Bronchial epithelial cell (primary cell): ENCODE measurements at regions not wholly inside any gene's neighbourhood (a gene's known extent, or its start where the extent isn't known, plus 50 kb on each side); places are given as distances from the start of the nearest gene placed in this dataset.

Experiments
- DNase-seq: peaks from one replicate; pipeline ENCODE4 v3.0.0-alpha.2; 2010; ENCODE audit warnings: low read depth
- FAIRE-seq: peaks from 2 replicates; lab custom pipeline; 2011; peaks lifted over from hg19 to GRCh38; lab: Jason Lieb, UNC
- H3K27me3 ChIP-seq: 2 replicates; pipeline ENCODE4 v1.5.1; 2011; ENCODE audit warnings: low read length; ENCODE audit not compliant: control insufficient read depth, insufficient read depth
- H3K36me3 ChIP-seq: 2 replicates; pipeline ENCODE4 v1.5.1; 2011; ENCODE audit warnings: low read length; ENCODE audit not compliant: control insufficient read depth, insufficient read depth
- H3K4me3 ChIP-seq: 2 replicates; pipeline ENCODE4 v1.5.1; 2011; ENCODE audit warnings: mild to moderate bottlenecking, low read depth, low read length, control low read depth
- TF ChIP-seq, protein P1 (sequence below): IDR thresholded peaks from 2 replicates; pipeline ENCODE4 v1.5.1; 2011; ENCODE audit warnings: mild to moderate bottlenecking, moderate library complexity, low read length, control low read depth, inconsistent platforms; ENCODE audit not compliant: insufficient read depth, severe bottlenecking

DNA sequence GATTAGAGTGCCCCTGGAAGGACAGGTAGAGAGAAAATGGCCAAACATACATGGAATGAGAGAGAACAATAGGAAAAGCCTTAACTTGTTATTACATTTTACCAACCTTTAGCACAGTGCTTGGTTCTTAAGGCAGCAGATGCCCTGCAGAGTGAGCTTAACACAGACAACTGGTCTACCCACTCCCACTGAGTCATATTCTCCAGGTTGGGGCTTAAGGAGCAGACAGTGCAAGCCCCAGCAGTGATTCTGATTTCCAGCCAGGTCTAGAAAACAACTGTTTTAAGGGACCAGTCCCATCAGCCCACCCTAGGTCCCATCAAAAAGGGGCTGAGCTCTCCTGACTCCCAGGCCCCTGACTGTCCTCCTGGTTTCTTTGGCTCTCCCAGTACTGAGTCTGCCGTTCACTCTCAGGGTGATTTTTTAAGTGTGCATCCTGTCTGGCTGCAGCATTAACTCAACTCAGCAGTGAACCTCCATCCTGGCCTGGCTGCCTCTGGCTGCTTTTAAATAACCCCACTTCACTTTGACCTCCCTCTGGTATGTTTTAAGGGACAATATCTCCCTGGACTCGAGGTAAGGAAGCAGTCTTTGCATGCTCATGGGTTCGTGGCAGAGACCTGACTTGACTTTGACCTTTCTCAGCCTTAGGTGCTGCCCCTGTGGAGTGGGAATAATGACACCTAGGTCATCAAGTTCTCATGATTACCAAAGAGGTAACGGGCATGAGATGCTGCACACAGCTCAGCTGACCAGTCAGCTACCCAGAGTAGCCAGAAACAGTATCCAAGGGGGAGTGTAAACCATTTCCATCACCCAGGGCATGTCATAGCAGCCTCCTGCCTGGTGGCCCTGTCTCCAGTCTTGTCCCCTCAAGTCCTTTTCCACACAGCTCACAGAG, 210.7 kb upstream of the PWP1 start:
- no peaks in the 10 kb centered on the region for H3K27me3 ChIP-seq
- no peaks in the 10 kb centered on the region for H3K36me3 ChIP-seq
- H3K4me3 ChIP-seq, result no peak overlapping the region
- TF ChIP-seq, protein P1, sequence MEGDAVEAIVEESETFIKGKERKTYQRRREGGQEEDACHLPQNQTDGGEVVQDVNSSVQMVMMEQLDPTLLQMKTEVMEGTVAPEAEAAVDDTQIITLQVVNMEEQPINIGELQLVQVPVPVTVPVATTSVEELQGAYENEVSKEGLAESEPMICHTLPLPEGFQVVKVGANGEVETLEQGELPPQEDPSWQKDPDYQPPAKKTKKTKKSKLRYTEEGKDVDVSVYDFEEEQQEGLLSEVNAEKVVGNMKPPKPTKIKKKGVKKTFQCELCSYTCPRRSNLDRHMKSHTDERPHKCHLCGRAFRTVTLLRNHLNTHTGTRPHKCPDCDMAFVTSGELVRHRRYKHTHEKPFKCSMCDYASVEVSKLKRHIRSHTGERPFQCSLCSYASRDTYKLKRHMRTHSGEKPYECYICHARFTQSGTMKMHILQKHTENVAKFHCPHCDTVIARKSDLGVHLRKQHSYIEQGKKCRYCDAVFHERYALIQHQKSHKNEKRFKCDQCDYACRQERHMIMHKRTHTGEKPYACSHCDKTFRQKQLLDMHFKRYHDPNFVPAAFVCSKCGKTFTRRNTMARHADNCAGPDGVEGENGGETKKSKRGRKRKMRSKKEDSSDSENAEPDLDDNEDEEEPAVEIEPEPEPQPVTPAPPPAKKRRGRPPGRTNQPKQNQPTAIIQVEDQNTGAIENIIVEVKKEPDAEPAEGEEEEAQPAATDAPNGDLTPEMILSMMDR, result no peak
- peak; percentile 48 for DNase-seq
- FAIRE-seq, result no peak

DNA sequence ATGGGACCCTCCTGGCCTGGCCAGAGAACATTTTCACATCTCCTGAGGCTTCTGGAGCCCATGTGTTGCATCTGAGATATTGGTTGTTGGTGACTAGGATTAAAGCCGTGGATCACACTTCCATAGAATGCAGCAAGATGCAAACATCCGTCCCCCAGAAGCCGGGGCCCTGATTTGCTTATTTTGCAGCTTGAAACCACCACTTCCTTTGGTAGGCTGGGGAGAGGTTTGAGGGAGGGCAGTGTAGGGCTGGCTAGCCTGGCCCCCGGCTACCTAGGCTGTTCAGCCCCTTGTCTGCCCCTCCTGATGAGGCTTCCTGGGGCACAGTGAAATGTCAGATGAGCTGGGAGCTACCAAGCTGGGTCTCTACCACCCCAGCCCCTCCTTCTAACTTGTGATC, 209.7 kb upstream of the PWP1 start:
- TF ChIP-seq, protein P1, result no peak
- no peaks in the 10 kb centered on the region for H3K36me3 ChIP-seq
- H3K27me3 ChIP-seq, result no peaks in the 10 kb centered on the region
- no peak for DNase-seq
- no peak overlapping the region for H3K4me3 ChIP-seq
- FAIRE-seq, result no peak

DNA sequence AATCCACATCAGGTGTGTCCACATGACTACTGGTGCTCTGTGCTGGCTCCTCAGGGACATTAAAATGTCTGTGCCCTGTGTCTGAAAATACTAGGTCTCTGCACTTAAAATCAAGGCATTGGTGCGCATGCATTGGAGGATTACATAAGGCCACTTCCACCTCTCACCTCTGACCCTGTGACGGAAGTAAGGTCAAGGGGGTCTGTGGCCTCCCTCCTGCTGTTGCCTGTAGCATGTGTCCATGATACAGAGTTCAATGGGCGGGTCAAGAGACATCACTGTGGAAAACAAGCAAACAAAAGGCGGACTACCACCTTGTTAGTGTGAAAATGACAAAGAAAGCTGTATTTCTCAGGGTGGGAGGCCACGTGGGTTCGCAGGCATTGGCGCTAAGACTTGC, 208.6 kb upstream of the PWP1 start:
- Histone ChIP-seq H3K27me3 (no peaks in the 10 kb centered on the region), H3K36me3 (no peaks in the 10 kb centered on the region), H3K4me3 (no peak overlapping the region)
- DNase-seq (no peak), FAIRE-seq (no peak)
- TF ChIP-seq, protein P1, result no peak

DNA sequence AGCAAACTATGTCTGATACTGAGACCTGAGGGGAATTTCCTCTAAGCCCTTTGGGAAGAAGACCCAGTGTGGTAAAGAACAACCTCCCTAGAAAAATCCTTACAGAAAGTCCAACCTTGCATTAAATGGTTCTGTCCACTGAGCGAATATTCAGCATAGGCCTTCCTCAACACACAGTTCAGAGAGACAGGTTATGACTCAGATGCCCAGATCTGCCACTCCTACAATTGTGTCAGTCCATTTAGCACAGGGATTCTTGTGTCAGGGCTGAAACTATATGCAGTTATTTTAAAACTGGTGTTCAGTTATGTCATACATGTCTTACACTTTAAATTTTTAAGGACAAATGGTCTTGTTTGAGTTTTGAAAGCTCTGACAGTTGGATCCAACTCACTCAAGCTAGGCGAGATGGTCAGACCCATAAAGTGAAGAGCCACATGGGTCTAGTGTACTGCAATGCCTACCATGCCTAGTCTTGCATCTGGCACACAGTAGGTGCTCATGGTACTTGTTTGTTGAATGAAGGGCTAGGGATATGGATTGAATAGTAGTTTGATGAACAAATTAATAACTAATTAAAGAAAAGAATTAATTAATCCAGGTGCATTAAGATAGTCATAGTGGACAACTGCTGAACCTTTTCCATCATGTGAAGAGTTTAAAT, 207.5 kb upstream of the PWP1 start:
- Histone ChIP-seq H3K4me3 (no peak overlapping the region), H3K27me3 (no peaks in the 10 kb centered on the region), H3K36me3 (no peaks in the 10 kb centered on the region)
- DNase-seq, result peak; percentile 66
- FAIRE-seq, result no peak
- TF ChIP-seq, protein P1, result no peak

DNA sequence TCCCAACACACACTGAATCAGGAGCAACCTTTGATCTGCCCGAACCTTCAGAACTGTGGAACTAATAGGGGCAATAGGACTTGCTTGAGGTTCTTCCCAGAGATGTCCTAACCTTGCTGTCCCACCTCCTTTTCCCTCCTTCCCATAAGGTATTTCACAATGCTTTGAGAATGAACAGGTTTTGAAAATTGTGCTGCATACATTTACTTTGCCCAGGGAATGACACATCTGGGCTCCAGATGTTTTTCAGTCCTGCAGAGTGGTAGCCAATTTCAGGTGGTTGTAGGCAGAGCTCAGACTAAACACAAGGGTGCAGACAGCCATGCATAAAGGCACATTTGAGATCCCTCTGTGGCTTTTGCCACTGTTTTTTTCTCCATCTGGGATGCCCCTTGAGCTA, 206.7 kb upstream of the PWP1 start:
- H3K27me3 ChIP-seq, result no peaks in the 10 kb centered on the region
- FAIRE-seq (no peak), DNase-seq (no peak)
- TF ChIP-seq, protein P1, result no peak
- H3K36me3 ChIP-seq, result no peaks in the 10 kb centered on the region
- no peak overlapping the region for H3K4me3 ChIP-seq
